A673 (cell line): ENCODE measurements at regions not wholly inside any gene's neighbourhood (a gene's known extent, or its start where the extent isn't known, plus 50 kb on each side); places are given as distances from the start of the nearest gene placed in this dataset.
"Not testable (repeated sequence)": the region's sequence is repeated elsewhere in the genome, so short reads cannot be mapped to it uniquely, and the experiment has no call there.

Experiments used
- BruUV-seq: library from RNA; stranded (reverse); fragments of 400-500 nt; replicated peaks from 2 replicates; lab custom pipeline; 2021; lab: Mats Ljungman, UMichigan
- CTCF ChIA-PET: fragments of 300-600 bp; sonication (Branson Sonifier 250); formaldehyde crosslinking; loops from one replicate; lab custom pipeline; 2022; ENCODE audit warnings: antibody characterized with exemption; lab: Charles Lee
- POLR2A ChIA-PET: fragments of 300-600 bp; sonication (Branson Sonifier 250); formaldehyde crosslinking; loops from one replicate; lab custom pipeline; 2022; ENCODE audit warnings: antibody characterized with exemption; ENCODE audit not compliant: low non-redundant PET; lab: Charles Lee
- DNase-seq: peaks from one replicate; pipeline ENCODE4 v3.0.0-alpha.2; 2015; ENCODE audit warnings: low spot score
- H3K27ac ChIP-seq: fragments of 200-600 bp; sonication (generic); 2 replicates; pipeline ENCODE4 v1.5.1; 2016; ENCODE audit warnings: mixed run types, low read depth, mild to moderate bottlenecking, mixed read lengths, antibody characterized with exemption, low read length; ENCODE audit not compliant: poor library complexity, severe bottlenecking
- H3K27me3 ChIP-seq: fragments of 200-600 bp; sonication (generic); replicated peaks from 2 replicates; pipeline ENCODE4 v1.6.1; 2017; ENCODE audit warnings: mixed run types, low read depth, mild to moderate bottlenecking, mixed read lengths, antibody characterized with exemption, low read length; ENCODE audit not compliant: insufficient read depth, poor library complexity
- H3K36me3 ChIP-seq: fragments of 200-600 bp; sonication (generic); 2 replicates; pipeline ENCODE4 v1.6.1; 2016; ENCODE audit warnings: mixed run types, mild to moderate bottlenecking, mixed read lengths, antibody characterized with exemption, low read length; ENCODE audit not compliant: insufficient read depth, poor library complexity, severe bottlenecking
- H3K4me1 ChIP-seq: fragments of 200-600 bp; sonication (generic); 2 replicates; pipeline ENCODE4 v1.6.1; 2017; ENCODE audit warnings: mixed run types, mild to moderate bottlenecking, mixed read lengths, antibody characterized with exemption, low read length; ENCODE audit not compliant: insufficient read depth, poor library complexity, severe bottlenecking
- H3K4me3 ChIP-seq: fragments of 200-600 bp; sonication (generic); 2 replicates; pipeline ENCODE4 v1.5.1; 2016; ENCODE audit warnings: low read depth, mixed run types, mild to moderate bottlenecking, mixed read lengths, low read length; ENCODE audit not compliant: poor library complexity, severe bottlenecking
- H3K9me3 ChIP-seq: fragments of 200-600 bp; sonication (generic); 2 replicates; pipeline ENCODE4 v1.6.1; 2016; ENCODE audit warnings: mixed run types, low read depth, mild to moderate bottlenecking, mixed read lengths, antibody characterized with exemption, low read length; ENCODE audit not compliant: poor library complexity, severe bottlenecking
- EZH2 ChIP-seq: fragments of 200-600 bp; sonication (generic); IDR thresholded peaks from 2 replicates; pipeline ENCODE4 v1.6.1; 2017; ENCODE audit warnings: borderline replicate concordance, low read depth, mild to moderate bottlenecking, mixed read lengths, antibody characterized with exemption, low read length; ENCODE audit not compliant: poor library complexity, severe bottlenecking
- intact Hi-C: fragments of 100-400 bp; cut with micrococcal nuclease; formaldehyde crosslinking; loops from one replicate; pipeline ENCODE4 v1.10.0; 2022; ENCODE audit not compliant: unreplicated experiment
- TF ChIP-seq, protein P1 (sequence below): fragments of 300-800, 200-600 bp; sonication (generic); conservative IDR thresholded peaks from 2 replicates; pipeline ENCODE4 v1.5.1; 2017; ENCODE audit warnings: low read depth, mild to moderate bottlenecking, antibody characterized with exemption, low read length, moderate library complexity, mixed read lengths

DNA sequence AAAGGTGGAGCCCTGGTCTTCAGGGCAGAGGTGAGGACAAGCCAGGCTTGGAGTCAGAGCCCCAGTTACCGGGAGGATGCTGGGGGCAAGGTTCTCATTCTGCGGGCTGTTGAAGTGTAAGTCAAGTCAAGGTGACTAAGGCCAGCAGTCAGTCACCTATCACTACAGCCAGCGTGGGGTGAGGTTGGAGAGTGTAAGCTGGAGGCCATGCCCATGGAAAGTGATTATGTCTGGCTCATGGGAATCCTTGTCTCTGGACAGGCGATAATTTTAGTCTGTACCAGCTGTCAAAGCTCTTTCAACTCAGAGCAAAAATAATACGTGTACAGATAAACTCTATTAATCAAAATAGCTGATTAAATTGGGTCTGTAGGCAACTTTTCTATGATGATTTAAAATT is 143.1 kb downstream of the NR2F2 start:
- Histone ChIP-seq H3K27me3 (no peaks in the 10 kb centered on the region), H3K36me3 (no peaks in the 10 kb centered on the region), H3K27ac (no peak overlapping the region), H3K9me3 (no peaks in the 10 kb centered on the region), H3K4me3 (no peak overlapping the region), H3K4me1 (no peaks in the 10 kb centered on the region)
- ChIA-PET CTCF (no interaction called here), POLR2A (no interaction called here)
- DNase-seq, result no peak
- TF ChIP-seq, protein P1, sequence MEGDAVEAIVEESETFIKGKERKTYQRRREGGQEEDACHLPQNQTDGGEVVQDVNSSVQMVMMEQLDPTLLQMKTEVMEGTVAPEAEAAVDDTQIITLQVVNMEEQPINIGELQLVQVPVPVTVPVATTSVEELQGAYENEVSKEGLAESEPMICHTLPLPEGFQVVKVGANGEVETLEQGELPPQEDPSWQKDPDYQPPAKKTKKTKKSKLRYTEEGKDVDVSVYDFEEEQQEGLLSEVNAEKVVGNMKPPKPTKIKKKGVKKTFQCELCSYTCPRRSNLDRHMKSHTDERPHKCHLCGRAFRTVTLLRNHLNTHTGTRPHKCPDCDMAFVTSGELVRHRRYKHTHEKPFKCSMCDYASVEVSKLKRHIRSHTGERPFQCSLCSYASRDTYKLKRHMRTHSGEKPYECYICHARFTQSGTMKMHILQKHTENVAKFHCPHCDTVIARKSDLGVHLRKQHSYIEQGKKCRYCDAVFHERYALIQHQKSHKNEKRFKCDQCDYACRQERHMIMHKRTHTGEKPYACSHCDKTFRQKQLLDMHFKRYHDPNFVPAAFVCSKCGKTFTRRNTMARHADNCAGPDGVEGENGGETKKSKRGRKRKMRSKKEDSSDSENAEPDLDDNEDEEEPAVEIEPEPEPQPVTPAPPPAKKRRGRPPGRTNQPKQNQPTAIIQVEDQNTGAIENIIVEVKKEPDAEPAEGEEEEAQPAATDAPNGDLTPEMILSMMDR, result no peak
- TF ChIP-seq EZH2, result no peak
- intact Hi-C loops, result no loop called here
- no TSS peak for BruUV-seq

DNA sequence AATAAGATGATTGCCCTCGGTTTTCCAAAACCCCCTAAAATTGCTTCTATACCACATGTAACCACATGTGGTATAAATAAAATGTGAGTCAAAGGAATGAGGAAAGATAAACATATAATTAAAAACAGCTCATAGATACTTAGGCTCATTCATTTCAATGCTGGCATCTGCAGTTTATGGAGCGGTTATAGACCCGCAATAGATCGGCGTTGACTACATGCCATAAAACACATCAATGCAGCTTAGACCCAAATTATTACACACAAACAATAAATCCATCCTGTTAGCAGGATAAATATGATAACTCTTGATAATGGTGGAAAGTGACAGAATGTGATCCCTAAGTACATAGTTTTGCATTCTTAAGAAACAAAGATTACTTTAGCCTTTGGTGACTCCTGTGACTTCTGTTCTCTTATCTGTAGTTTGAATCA is 143.7 kb downstream of the NR2F2 start:
- ChIA-PET CTCF (no interaction called here), POLR2A (no interaction called here)
- intact Hi-C loops, result no loop called here
- TF ChIP-seq EZH2, result no peak
- TF ChIP-seq, protein P1, result no peak
- no TSS peak for BruUV-seq
- H3K27me3 ChIP-seq, result no peaks in the 10 kb centered on the region
- no peaks in the 10 kb centered on the region for H3K9me3 ChIP-seq
- no peaks in the 10 kb centered on the region for H3K4me1 ChIP-seq
- H3K36me3 ChIP-seq, result no peaks in the 10 kb centered on the region
- DNase-seq, result no peak
- H3K4me3 ChIP-seq, result no peak overlapping the region
- H3K27ac ChIP-seq, result no peak overlapping the region

DNA sequence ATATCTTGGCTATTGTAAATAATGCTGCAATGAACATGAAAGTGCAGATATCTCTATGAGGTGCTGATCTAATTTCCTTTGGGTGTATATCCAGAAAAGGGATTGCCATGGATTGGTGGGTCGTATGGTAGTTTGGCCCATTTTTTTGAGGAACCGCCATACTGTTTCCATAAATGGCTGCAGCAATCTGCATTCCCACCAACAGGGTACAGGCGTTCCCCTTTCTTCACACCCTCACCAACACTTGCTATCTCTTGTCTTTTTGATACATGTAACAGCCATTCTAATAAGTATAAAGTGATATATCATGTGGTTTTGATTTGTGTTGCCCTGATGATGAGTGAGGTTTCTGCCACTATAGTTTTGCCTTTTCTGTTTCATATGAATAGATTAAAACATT is 146.7 kb downstream of the NR2F2 start:
- ChIA-PET CTCF (no interaction called here), POLR2A (no interaction called here)
- Histone ChIP-seq H3K9me3 (no peaks in the 10 kb centered on the region), H3K4me3 (no peak overlapping the region), H3K36me3 (no peaks in the 10 kb centered on the region), H3K27me3 (no peaks in the 10 kb centered on the region), H3K27ac (no peak overlapping the region), H3K4me1 (no peaks in the 10 kb centered on the region)
- intact Hi-C loops, result no loop called here
- no peak for DNase-seq
- no TSS peak for BruUV-seq
- no peak for TF ChIP-seq EZH2
- TF ChIP-seq, protein P1, result no peak

DNA sequence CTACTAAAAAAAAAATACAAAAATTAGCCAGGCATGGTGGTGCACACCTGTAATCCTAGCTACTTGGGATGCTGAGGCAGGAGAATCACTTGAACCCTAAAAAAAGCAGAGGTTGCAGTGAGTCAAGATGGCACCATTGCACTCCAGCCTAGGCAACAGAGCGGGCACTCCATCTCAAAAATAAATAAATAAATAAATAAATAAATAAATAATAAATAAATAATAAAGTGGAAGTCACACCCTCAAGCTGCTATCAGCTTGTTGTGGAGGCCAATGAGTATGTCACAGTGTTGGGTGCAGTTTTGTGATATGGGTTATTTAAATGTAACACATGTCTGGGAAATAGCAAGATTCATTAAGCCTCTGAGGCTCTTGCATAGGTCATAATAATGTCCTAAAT is 153.9 kb downstream of the NR2F2 start:
- POLR2A ChIA-PET, intact Hi-C loops, BruUV-seq, H3K36me3 ChIP-seq, H3K27me3 ChIP-seq, H3K4me3 ChIP-seq, H3K4me1 ChIP-seq, H3K9me3 ChIP-seq, H3K27ac ChIP-seq, DNase-seq, CTCF ChIA-PET: not testable (repeated sequence)
